K562 (cell line): ENCODE measurements at regions not wholly inside any gene's neighbourhood (a gene's known extent, or its start where the extent isn't known, plus 50 kb on each side); places are given as distances from the start of the nearest gene placed in this dataset.

Source experiments
- CBX8 ChIP-seq: fragments of 200-600 bp; sonication (generic); IDR thresholded peaks from 2 replicates; pipeline ENCODE4 v1.6.1; 2012; ENCODE audit warnings: borderline replicate concordance, mixed run types, low read depth, mild to moderate bottlenecking, moderate library complexity, mixed read lengths, low read length, control low read depth, inconsistent platforms; ENCODE audit not compliant: poor library complexity, severe bottlenecking; ENCODE audit errors: extremely low read depth
- CTCF ChIP-seq, 3 experiments: IDR thresholded peaks in 2 of 3; conservative IDR thresholded peaks in 1 of 3; 2 replicates each; pipeline ENCODE4 v1.5.1; 2011 to 2012; ENCODE audit warnings: low read length in 3 of 3, mild to moderate bottlenecking in 3 of 3, control low read depth in 2 of 3, improper control_type of control experiment in 1 of 3, inconsistent platforms in 1 of 3, low read depth in 1 of 3, mixed read lengths in 1 of 3, moderate library complexity in 1 of 3; ENCODE audit not compliant: insufficient read depth in 2 of 3
- HNRNPK ChIP-seq: fragments of 200-400 bp; formaldehyde crosslinking; IDR thresholded peaks from one replicate; pipeline ENCODE4 v1.6.1; 2018; ENCODE audit warnings: mild to moderate bottlenecking, low read depth, low read length; ENCODE audit not compliant: poor library complexity, severe bottlenecking
- NR3C1 ChIP-seq: sonication (generic); formaldehyde crosslinking; IDR thresholded peaks from 2 replicates; pipeline ENCODE4 v1.8.1; 2022; ENCODE audit warnings: missing genetic modification reagents
- NR4A1 ChIP-seq, 2 experiments: fragments of 250-450 bp in 1 of 2; fragments of 450-650 bp in 1 of 2; sonication (Bioruptor Pico) in 1 of 2; IDR thresholded peaks; 2 replicates each; pipeline versions ENCODE4 v1.4.0 to v1.6.1; 2016 to 2020; ENCODE audit warnings: mild to moderate bottlenecking in 2 of 2, missing compliant biosample characterization in 1 of 2, missing genetic modification characterization in 1 of 2, moderate library complexity in 1 of 2
- POLR2A ChIP-seq: fragments of 450-650 bp; conservative IDR thresholded peaks from 2 replicates; pipeline ENCODE4 v1.6.1; 2016
- ZHX1 ChIP-seq: fragments of 150-350 bp; conservative IDR thresholded peaks from 2 replicates; pipeline ENCODE4 v1.6.1; 2014; ENCODE audit warnings: low read length

GRCh38 chr1:82181846-82182245 lies 381.1 kb downstream of the ADGRL2 start:
- no peak for TF ChIP-seq NR4A1 (CRISPR knock-in tag; IDR thresholded peaks at IDR 0.05)
- TF ChIP-seq NR4A1 (tag; IDR thresholded peaks at IDR 0.05) = no peak
- TF ChIP-seq POLR2A = no peak
- no peak for TF ChIP-seq HNRNPK
- no peak for TF ChIP-seq ZHX1
- TF ChIP-seq CBX8 = no peak
- TF ChIP-seq NR3C1 (CRISPR knock-in tag) = no peak
- no peak for TF ChIP-seq CTCF (IDR thresholded peaks at IDR 0.05 in 2 of 3, conservative IDR thresholded peaks at IDR 0.05 in 1 of 3; ENCODE audit: insufficient read depth in 2 of 3, low read depth in 1 of 3, low read length in 3 of 3)
